GM23248 (cell line): ENCODE measurements at regions not wholly inside any gene's neighbourhood (a gene's known extent, or its start where the extent isn't known, plus 50 kb on each side); places are given as distances from the start of the nearest gene placed in this dataset.

ENCODE experiments used
- EZH2 ChIP-seq: fragments of 200-600 bp; sonication (generic); IDR thresholded peaks from 2 replicates; pipeline ENCODE4 v1.6.1; 2018; ENCODE audit warnings: antibody characterized with exemption, mild to moderate bottlenecking; ENCODE audit not compliant: insufficient read depth, poor library complexity, severe bottlenecking
- EZH2phosphoT487 ChIP-seq: fragments of 200-600 bp; sonication (generic); IDR thresholded peaks from 2 replicates; pipeline ENCODE4 v1.6.1; 2018; ENCODE audit warnings: antibody characterized with exemption, moderate library complexity, mild to moderate bottlenecking, low read depth; ENCODE audit not compliant: insufficient read depth

DNA sequence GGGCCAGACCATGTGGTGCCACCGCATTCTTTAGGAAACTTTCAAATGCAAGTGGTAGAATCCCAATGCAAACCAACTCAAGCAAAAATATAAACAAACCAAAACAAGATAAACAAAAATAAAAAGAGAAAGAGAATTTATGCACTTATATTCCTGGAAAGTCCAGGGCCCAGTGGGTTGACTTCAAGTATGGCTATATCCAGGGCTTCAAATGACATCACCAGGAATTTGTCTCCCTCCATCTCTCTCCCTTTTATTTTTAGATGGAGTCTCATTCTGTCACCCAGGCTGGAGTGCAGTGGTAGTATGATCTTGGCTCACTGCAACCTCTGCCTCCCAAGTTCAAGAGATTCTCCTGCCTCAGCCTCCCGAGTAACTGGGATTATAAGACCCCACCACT is 56.1 kb upstream of the PNRC1 start:
- no peak for TF ChIP-seq EZH2
- no peak for TF ChIP-seq EZH2phosphoT487
